Brain microvascular endothelial cell (primary cell): ENCODE measurements at regions not wholly inside any gene's neighbourhood (a gene's known extent, or its start where the extent isn't known, plus 50 kb on each side); places are given as distances from the start of the nearest gene placed in this dataset.
"Not testable (repeated sequence)": the region's sequence is repeated elsewhere in the genome, so short reads cannot be mapped to it uniquely, and the experiment has no call there.

Source experiments
- DNase-seq: peaks from one replicate; pipeline ENCODE4 v3.0.0-alpha.2; 2020
- H3K27ac ChIP-seq: fragments of 250-450 bp; sonication (Bioruptor Pico); 2 replicates; pipeline ENCODE4 v1.5.1; 2020; ENCODE audit warnings: mild to moderate bottlenecking, moderate library complexity
- H3K27me3 ChIP-seq: fragments of 250-450 bp; sonication (Bioruptor Pico); replicated peaks from 2 replicates; pipeline ENCODE4 v1.5.1; 2020; ENCODE audit warnings: mild to moderate bottlenecking
- H3K36me3 ChIP-seq: fragments of 250-450 bp; sonication (Bioruptor Pico); replicated peaks from 2 replicates; pipeline ENCODE4 v1.5.1; 2020; ENCODE audit warnings: mild to moderate bottlenecking
- H3K4me3 ChIP-seq: 2 replicates; pipeline ENCODE4 v1.5.1; 2011; ENCODE audit warnings: low read depth, mild to moderate bottlenecking, control low read depth, low read length, moderate library complexity
- in situ Hi-C: cut with HindIII; loops from 2 replicates; pipeline ENCODE4 v1.10.0; 2017; ENCODE audit warnings: low sequenced_read_pairs, low pct_ligation_motif_present
- TF ChIP-seq, protein P1 (sequence below): IDR thresholded peaks from 2 replicates; pipeline ENCODE4 v1.5.1; 2011; ENCODE audit warnings: low read depth, mild to moderate bottlenecking, moderate library complexity, low read length, control low read depth, inconsistent platforms; ENCODE audit errors: missing control alignments

DNA sequence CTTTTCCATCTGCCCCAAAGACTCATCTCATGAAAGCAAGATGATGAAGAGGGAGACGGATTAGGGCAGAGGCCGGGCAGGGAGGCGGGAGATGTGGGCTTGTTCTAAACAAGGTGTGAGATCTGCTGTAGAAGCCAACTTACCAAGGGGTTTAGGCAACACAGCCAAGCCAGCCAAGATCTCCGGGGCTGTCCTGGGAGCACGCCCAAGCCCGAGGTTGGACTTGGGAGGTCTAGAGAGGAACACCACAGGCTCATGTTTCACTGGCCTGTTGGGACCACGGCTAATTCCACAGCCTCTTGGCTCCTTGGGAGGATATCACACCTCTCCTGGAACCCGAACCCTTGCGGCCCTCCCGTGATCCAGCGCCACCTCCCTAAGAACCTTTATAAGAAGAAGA, 171.4 kb downstream of the CRLF2 start:
- in situ Hi-C loops: no loop called here
- Histone ChIP-seq H3K36me3 (no peaks in the 10 kb centered on the region), H3K4me3 (no peak overlapping the region), H3K27ac (no peak overlapping the region), H3K27me3 (no peaks in the 10 kb centered on the region)
- no peak for DNase-seq
- TF ChIP-seq, protein P1, sequence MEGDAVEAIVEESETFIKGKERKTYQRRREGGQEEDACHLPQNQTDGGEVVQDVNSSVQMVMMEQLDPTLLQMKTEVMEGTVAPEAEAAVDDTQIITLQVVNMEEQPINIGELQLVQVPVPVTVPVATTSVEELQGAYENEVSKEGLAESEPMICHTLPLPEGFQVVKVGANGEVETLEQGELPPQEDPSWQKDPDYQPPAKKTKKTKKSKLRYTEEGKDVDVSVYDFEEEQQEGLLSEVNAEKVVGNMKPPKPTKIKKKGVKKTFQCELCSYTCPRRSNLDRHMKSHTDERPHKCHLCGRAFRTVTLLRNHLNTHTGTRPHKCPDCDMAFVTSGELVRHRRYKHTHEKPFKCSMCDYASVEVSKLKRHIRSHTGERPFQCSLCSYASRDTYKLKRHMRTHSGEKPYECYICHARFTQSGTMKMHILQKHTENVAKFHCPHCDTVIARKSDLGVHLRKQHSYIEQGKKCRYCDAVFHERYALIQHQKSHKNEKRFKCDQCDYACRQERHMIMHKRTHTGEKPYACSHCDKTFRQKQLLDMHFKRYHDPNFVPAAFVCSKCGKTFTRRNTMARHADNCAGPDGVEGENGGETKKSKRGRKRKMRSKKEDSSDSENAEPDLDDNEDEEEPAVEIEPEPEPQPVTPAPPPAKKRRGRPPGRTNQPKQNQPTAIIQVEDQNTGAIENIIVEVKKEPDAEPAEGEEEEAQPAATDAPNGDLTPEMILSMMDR: no peak

DNA sequence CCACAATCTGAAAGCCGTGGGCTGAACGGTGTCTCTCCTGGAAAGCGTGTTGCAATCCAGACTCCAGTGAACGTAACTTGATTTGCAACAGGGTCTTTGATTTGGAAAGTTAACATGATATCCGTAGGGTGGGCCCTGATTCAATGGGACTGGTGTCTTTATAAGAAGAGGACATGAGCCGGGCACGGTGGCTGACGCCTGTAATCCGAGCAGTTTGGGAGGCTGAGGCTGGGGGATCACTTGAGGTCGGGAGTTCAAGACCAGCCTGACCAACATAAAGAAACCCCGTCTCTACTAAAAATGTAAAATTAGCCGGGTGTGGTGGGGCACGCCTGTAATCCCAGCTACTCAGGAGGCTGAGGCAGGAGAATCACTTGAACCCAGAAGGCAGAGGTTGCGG, 176.5 kb downstream of the CRLF2 start:
- in situ Hi-C loops: not testable (repeated sequence)

DNA sequence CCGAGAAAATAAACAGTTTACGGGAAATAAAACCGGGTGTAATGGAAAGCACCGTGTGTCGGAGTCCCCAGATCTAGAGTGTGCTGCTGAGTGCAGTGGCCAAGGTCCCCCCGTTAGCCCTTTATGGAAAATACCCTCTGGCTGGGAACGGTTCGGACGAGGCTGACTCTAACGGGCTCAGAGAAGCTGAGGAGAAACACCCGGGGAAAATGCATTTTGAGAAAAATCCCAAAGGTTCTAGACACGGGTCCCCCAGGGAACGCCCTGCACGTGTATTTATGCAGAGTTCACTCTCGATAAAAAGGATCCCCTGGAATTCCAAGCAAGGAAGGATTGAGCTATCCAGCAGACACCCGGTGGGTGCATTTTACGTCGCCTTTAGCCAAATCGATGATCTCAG, 177.2 kb downstream of the CRLF2 start:
- DNase-seq: no peak
- Histone ChIP-seq H3K27ac (no peak overlapping the region), H3K36me3 (no peaks in the 10 kb centered on the region), H3K4me3 (no peak overlapping the region), H3K27me3 (no peaks in the 10 kb centered on the region)
- in situ Hi-C loops: no loop called here
- TF ChIP-seq, protein P1: no peak

More for the DNA sequence above, 176.5 kb downstream of the CRLF2 start:
- not testable (repeated sequence) for H3K27ac ChIP-seq, H3K36me3 ChIP-seq, DNase-seq, H3K4me3 ChIP-seq, H3K27me3 ChIP-seq

DNA sequence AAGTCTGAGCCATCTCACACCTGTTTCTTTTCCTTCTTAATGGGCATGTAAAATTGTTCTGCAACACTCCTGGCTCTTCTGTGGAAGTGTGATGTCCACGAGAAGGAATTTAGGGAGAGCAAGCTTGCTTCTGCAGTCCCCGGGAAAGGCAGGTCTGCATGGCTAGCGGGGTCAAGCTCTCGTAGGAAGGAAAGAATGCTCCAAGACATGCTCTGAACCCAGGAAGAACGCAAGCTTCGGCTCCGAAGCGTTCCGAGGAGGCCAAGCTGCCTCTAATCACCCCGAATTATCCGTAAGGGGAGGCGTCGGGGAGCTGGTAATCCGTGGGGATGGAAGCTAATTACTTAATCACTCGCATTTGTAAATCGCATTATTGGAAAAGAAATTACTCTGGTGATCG, 177.7 kb downstream of the CRLF2 start:
- H3K27me3 ChIP-seq: no peaks in the 10 kb centered on the region
- H3K27ac ChIP-seq: no peak overlapping the region
- no peaks in the 10 kb centered on the region for H3K36me3 ChIP-seq
- H3K4me3 ChIP-seq: no peak overlapping the region
- in situ Hi-C loops: no loop called here
- TF ChIP-seq, protein P1: no peak
- DNase-seq: no peak

DNA sequence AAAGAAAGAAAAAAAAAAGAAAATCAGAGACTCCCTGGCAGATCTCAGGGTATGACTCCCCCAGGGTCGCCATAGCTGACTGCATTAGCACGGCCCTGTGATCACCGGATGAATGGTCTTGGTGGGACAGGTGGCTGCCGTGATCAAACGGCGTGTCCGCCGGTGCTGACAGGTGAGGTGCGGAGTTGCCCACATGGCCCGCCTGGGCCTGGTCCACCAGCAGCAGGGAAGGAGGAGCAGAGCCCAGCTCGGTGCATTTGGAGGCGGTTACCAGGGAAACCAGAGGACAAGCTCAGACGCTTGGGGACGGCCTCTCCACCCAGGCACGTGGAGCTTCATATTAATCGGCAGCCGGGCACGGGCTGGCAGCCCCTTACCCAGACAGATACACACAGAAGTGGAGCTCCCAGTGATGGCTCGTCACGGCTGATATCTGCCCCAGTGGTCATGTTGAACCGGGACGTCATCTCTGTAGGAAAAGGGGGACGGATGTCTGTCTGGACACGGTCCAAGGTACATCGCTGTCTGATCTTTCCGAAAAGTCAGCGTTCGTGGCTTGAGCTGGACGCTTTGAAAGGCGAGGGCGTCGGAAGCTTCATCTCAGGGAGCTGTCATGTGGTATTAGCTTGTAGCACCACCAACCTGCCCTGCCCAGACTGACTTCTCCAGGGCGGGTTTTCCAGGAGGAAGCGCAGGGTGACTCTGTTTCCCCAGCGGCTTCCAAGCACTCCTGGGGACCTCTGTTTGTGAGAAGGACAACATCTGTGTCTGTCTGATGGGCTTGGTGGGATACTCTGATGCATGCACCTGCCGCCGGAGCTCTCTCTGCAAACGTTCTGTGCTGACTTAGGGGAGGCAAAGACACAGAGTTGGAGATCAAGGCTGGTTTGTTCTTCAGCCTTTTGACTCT, 180.7 kb downstream of the CRLF2 start:
- Histone ChIP-seq H3K27ac (no peak overlapping the region), H3K4me3 (no peak overlapping the region), H3K27me3 (no peaks in the 10 kb centered on the region), H3K36me3 (no peaks in the 10 kb centered on the region)
- TF ChIP-seq, protein P1: no peak
- in situ Hi-C loops: no loop called here
- no peak for DNase-seq

DNA sequence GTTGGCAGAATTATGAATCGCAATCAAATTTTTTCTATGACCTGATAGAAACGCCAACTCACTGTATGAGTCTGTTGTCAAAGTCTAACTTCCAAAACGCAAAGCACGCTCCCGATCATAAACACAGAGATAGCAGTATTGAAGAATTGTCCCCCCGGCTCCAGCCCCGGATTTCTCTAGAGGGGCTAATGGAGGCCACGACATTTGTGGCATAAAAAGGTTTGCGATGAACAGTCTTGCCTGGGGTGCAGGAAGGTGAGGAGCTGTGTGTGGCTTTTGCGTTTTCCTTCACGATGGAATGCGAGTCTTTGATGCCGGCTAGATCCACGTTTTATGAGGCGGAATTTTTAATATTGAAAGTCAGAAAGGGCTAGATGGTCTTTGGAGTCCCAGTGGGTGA, 183.0 kb downstream of the CRLF2 start:
- no peak overlapping the region for H3K27ac ChIP-seq
- no peak for DNase-seq
- in situ Hi-C loops: no loop called here
- no peaks in the 10 kb centered on the region for H3K36me3 ChIP-seq
- no peaks in the 10 kb centered on the region for H3K27me3 ChIP-seq
- H3K4me3 ChIP-seq: no peak overlapping the region
- TF ChIP-seq, protein P1: no peak
